RWPE1 (cell line): ENCODE measurements at regions not wholly inside any gene's neighbourhood (a gene's known extent, or its start where the extent isn't known, plus 50 kb on each side); places are given as distances from the start of the nearest gene placed in this dataset.

ENCODE experiments used
- CTCF ChIA-PET: fragments of 350-600 bp; sonication (Branson Sonifier 250); formaldehyde crosslinking; extraction: SDS; loops from one replicate; lab custom pipeline; 2021; lab: Yijun Ruan, JAX
- POLR2A ChIA-PET: fragments of 400-600 bp; formaldehyde crosslinking; extraction: SDS; loops from one replicate; lab custom pipeline; 2020; ENCODE audit warnings: antibody characterized with exemption; ENCODE audit not compliant: low non-redundant PET; lab: Yijun Ruan, JAX
- DNase-seq: peaks from one replicate; pipeline ENCODE4 v3.0.0; 2012; ENCODE audit warnings: low spot score
- H3K27ac ChIP-seq: fragments of 450-650 bp; 2 replicates; pipeline ENCODE4 v1.5.1; 2017
- CTCF ChIP-seq: fragments of 450-650 bp; conservative IDR thresholded peaks from 2 replicates; pipeline ENCODE4 v1.5.1; 2017; ENCODE audit warnings: low read depth, mild to moderate bottlenecking

GRCh38 chr1:168452329-168452728 is 91.5 kb downstream of the XCL2 start:
- ChIA-PET POLR2A (no interaction called here), CTCF (interaction anchor here (0.6 kb wide), 1 partner anchor 9 kb away, joined by 3 read pairs; no protein-coding TSS in a partner anchor)
- H3K27ac ChIP-seq = no peak overlapping the region
- no peak for DNase-seq
- no peak for TF ChIP-seq CTCF

- POLR2A ChIA-PET = no interaction called here
- CTCF ChIA-PET = no interaction called here
- TF ChIP-seq CTCF = no peak
- DNase-seq = no peak
- no peak overlapping the region for H3K27ac ChIP-seq
These were observed 95.9 kb downstream of the XCL2 start for GRCh38 chr1:168447871-168448270.

GRCh38 chr1:168446081-168446480 is 97.7 kb downstream of the XCL2 start:
- POLR2A ChIA-PET = no interaction called here
- no peak for TF ChIP-seq CTCF
- CTCF ChIA-PET = no interaction called here

GRCh38 chr1:168443899-168444298 is 99.9 kb downstream of the XCL2 start:
- POLR2A ChIA-PET = no interaction called here
- no peak overlapping the region for H3K27ac ChIP-seq
- TF ChIP-seq CTCF = no peak
- CTCF ChIA-PET = interaction anchor here (0.7 to 1.1 kb wide), 2 partner anchors 101 to 766 kb away, joined by 3 read pairs; no protein-coding TSS in a partner anchor
- no peak for DNase-seq

More at GRCh38 chr1:168446081-168446480, 97.7 kb downstream of the XCL2 start:
- no peak overlapping the region for H3K27ac ChIP-seq
- DNase-seq = no peak

GRCh38 chr1:168443356-168443755 is 100.4 kb downstream of the XCL2 start:
- POLR2A ChIA-PET = no interaction called here
- CTCF ChIA-PET = interaction anchor here (0.7 to 1.1 kb wide), 2 partner anchors 45 to 100 kb away, joined by 3 read pairs; no protein-coding TSS in a partner anchor
- no peak for TF ChIP-seq CTCF
- no peak for DNase-seq
- H3K27ac ChIP-seq = no peak overlapping the region

- H3K27ac ChIP-seq = no peak overlapping the region
- ChIA-PET POLR2A (no interaction called here), CTCF (interaction anchor here (0.6 to 0.7 kb wide), 2 partner anchors 44 to 163 kb away, joined by 3 read pairs; no protein-coding TSS in a partner anchor)
- TF ChIP-seq CTCF = no peak
- DNase-seq = no peak
These were observed 100.9 kb downstream of the XCL2 start for GRCh38 chr1:168442931-168443330.
